Testis (tissue), 2 donors: ENCODE measurements at regions not wholly inside any gene's neighbourhood (a gene's known extent, or its start where the extent isn't known, plus 50 kb on each side); places are given as distances from the start of the nearest gene placed in this dataset.

Experiments
- DNase-seq: peaks from one replicate; pipeline ENCODE4 v3.0.0-alpha.2; 2019
- H3K27ac ChIP-seq, 2 donors: fragments of 200-600 bp; sonication (generic); one replicate each; pipeline ENCODE4 v1.5.1; 2019
- H3K27me3 ChIP-seq: fragments of 200-600 bp; sonication (generic); one replicate; pipeline ENCODE4 v1.5.1; 2019
- H3K36me3 ChIP-seq: fragments of 200-600 bp; sonication (generic); one replicate; pipeline ENCODE4 v1.5.1; 2017; ENCODE audit warnings: low read depth; ENCODE audit errors: missing control alignments
- H3K4me1 ChIP-seq: fragments of 200-600 bp; sonication (generic); one replicate; pipeline ENCODE4 v1.5.1; 2019
- H3K4me3 ChIP-seq, 2 donors: fragments of 200-600 bp; sonication (generic); one replicate each; pipeline ENCODE4 v1.5.1; 2017 to 2019
- H3K9me3 ChIP-seq: fragments of 200-600 bp; sonication (generic); one replicate; pipeline ENCODE4 v1.5.1; 2017
- POLR2A ChIP-seq: fragments of 450-650 bp; IDR thresholded peaks from one replicate; pipeline ENCODE4 v1.6.1; 2017; ENCODE audit warnings: antibody characterized with exemption, mild to moderate bottlenecking, moderate library complexity
- WGBS, 2 donors: methylation state at CpG; one replicate each; pipeline ENCODE4 v1.1.5; 2018; 5-methylcytosine and 5-hydroxymethylcytosine counted together
- intact Hi-C: fragments of 100-400 bp; cut with DNase I; formaldehyde crosslinking; loops from one replicate; pipeline ENCODE4 v1.15.1; 2023; ENCODE audit warnings: low total_unique reads
- TF ChIP-seq, protein P1 (sequence below), 3 experiments: fragments of 450-650 bp in 2 of 3; fragments of 200-600 bp in 1 of 3; sonication (generic) in 1 of 3; IDR thresholded peaks; one replicate each; pipeline ENCODE4 v1.5.1; 2016 to 2019; ENCODE audit warnings: antibody characterized with exemption in 3 of 3, mild to moderate bottlenecking in 2 of 3, moderate library complexity in 1 of 3

DNA sequence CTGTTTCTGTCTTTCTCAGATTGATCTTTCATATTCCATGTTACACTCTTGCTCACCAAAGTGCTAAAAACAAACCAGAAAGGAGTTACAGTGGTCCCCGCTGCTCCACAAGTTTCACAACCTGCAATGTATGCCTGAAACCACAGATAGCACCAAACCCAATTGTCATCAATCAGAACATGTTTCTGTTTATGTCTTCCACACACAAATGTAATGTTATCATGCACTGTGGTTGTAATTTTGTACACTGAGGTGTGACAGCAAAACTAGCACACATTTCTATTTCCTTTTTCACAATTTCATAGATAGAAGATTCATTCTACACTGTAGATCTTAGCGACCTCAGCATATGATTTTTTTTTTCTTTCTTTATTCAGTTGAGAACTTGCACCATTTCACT lies 1045.9 kb upstream of the RAG2 start:
- intact Hi-C loops, result no loop called here
- no peaks in the 10 kb centered on the region for H3K9me3 ChIP-seq

DNA sequence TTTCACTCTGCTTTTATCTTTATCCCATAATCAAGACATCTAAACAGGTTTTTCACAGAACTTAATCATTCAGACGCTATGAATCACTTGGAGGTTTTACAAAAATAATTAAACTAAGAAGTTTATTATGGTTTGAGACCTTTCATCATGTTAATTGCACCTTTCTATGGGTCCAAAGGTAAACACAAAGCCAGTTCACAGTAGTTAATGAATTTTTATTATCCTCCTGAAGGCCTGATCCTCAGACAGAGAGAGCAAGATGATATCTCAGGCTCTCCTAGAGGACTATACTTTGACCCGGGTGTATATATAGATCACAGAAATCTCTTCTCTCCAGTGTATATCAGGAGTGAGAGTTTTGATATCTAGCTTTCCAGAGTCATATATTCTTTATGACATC lies 1044.3 kb upstream of the RAG2 start:
- H3K36me3 ChIP-seq, result no peaks in the 10 kb centered on the region
- no peaks in the 10 kb centered on the region for H3K9me3 ChIP-seq
- no peak overlapping the region for H3K27ac ChIP-seq
- no peak for DNase-seq
- 46 to 59% methylated on average over 2 of the region's 2 CpGs for WGBS, 2 donors
- H3K27me3 ChIP-seq, result no peaks in the 10 kb centered on the region
- no peaks in the 10 kb centered on the region for H3K4me1 ChIP-seq
- no peak overlapping the region for H3K4me3 ChIP-seq
- TF ChIP-seq POLR2A, result no peak
- TF ChIP-seq, protein P1, sequence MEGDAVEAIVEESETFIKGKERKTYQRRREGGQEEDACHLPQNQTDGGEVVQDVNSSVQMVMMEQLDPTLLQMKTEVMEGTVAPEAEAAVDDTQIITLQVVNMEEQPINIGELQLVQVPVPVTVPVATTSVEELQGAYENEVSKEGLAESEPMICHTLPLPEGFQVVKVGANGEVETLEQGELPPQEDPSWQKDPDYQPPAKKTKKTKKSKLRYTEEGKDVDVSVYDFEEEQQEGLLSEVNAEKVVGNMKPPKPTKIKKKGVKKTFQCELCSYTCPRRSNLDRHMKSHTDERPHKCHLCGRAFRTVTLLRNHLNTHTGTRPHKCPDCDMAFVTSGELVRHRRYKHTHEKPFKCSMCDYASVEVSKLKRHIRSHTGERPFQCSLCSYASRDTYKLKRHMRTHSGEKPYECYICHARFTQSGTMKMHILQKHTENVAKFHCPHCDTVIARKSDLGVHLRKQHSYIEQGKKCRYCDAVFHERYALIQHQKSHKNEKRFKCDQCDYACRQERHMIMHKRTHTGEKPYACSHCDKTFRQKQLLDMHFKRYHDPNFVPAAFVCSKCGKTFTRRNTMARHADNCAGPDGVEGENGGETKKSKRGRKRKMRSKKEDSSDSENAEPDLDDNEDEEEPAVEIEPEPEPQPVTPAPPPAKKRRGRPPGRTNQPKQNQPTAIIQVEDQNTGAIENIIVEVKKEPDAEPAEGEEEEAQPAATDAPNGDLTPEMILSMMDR (IDR thresholded peaks at IDR 0.05), result no peak
- intact Hi-C loops, result no loop called here

More for the DNA sequence above, 1045.9 kb upstream of the RAG2 start:
- Histone ChIP-seq H3K4me3 (no peak overlapping the region), H3K27ac (no peak overlapping the region), H3K36me3 (no peaks in the 10 kb centered on the region), H3K4me1 (no peaks in the 10 kb centered on the region), H3K27me3 (no peaks in the 10 kb centered on the region)
- no peak for DNase-seq
- no peak for TF ChIP-seq POLR2A
- TF ChIP-seq, protein P1 (IDR thresholded peaks at IDR 0.05), result no peak
- 85 to 88% methylated on average over 2 of the region's 2 CpGs for WGBS, 2 donors

DNA sequence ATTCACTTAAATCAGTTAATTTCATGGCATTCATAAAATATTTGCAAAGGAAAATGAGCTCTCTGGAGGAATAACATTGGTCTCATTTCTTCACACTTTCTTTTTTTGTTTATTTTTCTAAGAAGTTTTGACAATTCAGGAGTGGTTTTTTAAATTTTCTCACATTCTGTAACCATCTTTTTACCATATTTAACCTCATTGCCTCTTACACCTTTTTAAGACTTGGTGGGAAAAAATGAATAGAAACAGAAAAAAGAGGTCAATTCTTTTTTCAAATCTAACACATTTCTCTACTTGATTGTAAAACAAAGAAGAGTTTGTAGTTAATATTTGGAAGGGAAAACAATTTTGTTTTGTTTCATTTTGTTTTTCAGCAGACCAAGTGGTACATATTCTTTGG lies 1034.7 kb upstream of the RAG2 start:
- intact Hi-C loops, result no loop called here
- no peak for TF ChIP-seq POLR2A
- TF ChIP-seq, protein P1 (IDR thresholded peaks at IDR 0.05), result no peak
- H3K36me3 ChIP-seq, result no peaks in the 10 kb centered on the region
- H3K9me3 ChIP-seq, result no peaks in the 10 kb centered on the region
- no peak overlapping the region for H3K27ac ChIP-seq
- no peaks in the 10 kb centered on the region for H3K27me3 ChIP-seq
- no peak overlapping the region for H3K4me3 ChIP-seq
- H3K4me1 ChIP-seq, result no peaks in the 10 kb centered on the region
- no peak for DNase-seq

DNA sequence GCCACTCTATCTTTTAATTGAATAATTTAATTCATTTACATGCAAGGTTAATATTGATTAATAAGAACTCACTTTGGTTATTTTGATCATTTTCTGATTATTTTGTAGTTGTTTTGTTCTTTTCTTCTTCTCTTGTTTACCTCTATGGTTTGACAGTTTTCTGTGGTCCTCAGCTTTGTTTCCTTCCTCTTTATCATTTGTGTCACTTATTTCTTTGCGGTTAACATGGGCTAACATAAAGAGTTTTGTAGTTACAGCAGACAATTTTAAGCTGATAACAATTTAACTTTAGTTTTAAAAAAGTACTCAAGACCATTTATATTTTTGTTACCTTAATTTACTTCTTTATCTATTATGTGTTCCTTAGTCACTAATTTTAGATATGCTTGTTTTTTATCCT lies 1032.8 kb upstream of the RAG2 start:
- TF ChIP-seq, protein P1 (IDR thresholded peaks at IDR 0.05), result no peak
- H3K27me3 ChIP-seq, result no peaks in the 10 kb centered on the region
- H3K4me3 ChIP-seq, result no peak overlapping the region
- H3K4me1 ChIP-seq, result no peaks in the 10 kb centered on the region
- intact Hi-C loops, result no loop called here
- 88 to 100% methylated on average over 1 of the region's 1 CpG for WGBS, 2 donors
- H3K27ac ChIP-seq, result no peak overlapping the region
- no peak for DNase-seq
- no peaks in the 10 kb centered on the region for H3K9me3 ChIP-seq
- no peaks in the 10 kb centered on the region for H3K36me3 ChIP-seq

DNA sequence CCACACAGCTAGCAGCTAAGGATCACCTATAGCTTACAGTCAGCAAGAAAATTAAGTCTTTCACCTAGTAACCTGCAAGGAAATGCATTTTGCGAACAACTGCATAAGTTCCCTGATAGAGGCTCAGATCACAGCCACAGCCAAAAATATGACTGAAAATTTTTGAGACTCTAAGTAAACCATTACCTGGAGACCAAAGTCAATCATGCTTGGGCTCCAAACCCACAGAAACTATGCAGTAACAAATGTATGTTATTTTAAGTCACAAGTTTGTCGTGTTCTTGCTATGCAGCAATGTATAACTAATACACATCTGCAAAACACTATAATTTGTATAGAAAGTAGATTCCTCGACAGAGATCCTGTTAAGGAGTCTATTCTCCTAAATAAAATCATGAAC lies 1025.7 kb upstream of the RAG2 start:
- no peak overlapping the region for H3K4me3 ChIP-seq
- H3K4me1 ChIP-seq, result no peaks in the 10 kb centered on the region
- no peaks in the 10 kb centered on the region for H3K9me3 ChIP-seq
- TF ChIP-seq, protein P1 (IDR thresholded peaks at IDR 0.05), result no peak
- no peak for TF ChIP-seq POLR2A
- intact Hi-C loops, result no loop called here
- H3K27me3 ChIP-seq, result no peaks in the 10 kb centered on the region
- 92 to 93% methylated on average over 3 of the region's 3 CpGs for WGBS, 2 donors
- no peaks in the 10 kb centered on the region for H3K36me3 ChIP-seq
- H3K27ac ChIP-seq, result no peak overlapping the region
- DNase-seq, result no peak
